ENCODE measurements at regions not wholly inside any gene's neighbourhood (a gene's known extent, or its start where the extent isn't known, plus 50 kb on each side); places are given as distances from the start of the nearest gene placed in this dataset.
A peak's percentile ranks its signal among the peaks of the same experiment; 100 is the strongest.
"Not testable (repeated sequence)": the region's sequence is repeated elsewhere in the genome, so short reads cannot be mapped to it uniquely, and the experiment has no call there.

GRCh38 chr1:168490306-168490705, 53.5 kb downstream of the XCL2 start:
- TF ChIP-seq, protein P1, sequence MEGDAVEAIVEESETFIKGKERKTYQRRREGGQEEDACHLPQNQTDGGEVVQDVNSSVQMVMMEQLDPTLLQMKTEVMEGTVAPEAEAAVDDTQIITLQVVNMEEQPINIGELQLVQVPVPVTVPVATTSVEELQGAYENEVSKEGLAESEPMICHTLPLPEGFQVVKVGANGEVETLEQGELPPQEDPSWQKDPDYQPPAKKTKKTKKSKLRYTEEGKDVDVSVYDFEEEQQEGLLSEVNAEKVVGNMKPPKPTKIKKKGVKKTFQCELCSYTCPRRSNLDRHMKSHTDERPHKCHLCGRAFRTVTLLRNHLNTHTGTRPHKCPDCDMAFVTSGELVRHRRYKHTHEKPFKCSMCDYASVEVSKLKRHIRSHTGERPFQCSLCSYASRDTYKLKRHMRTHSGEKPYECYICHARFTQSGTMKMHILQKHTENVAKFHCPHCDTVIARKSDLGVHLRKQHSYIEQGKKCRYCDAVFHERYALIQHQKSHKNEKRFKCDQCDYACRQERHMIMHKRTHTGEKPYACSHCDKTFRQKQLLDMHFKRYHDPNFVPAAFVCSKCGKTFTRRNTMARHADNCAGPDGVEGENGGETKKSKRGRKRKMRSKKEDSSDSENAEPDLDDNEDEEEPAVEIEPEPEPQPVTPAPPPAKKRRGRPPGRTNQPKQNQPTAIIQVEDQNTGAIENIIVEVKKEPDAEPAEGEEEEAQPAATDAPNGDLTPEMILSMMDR (IDR thresholded peaks at IDR 0.05; ENCODE audit: low read depth, low read length, missing control alignments) = no peak
- in situ Hi-C loops (cut with HindIII; ENCODE audit: low sequenced_read_pairs) = no loop called here
- DNase-seq (ENCODE audit: low read depth) = no peak

GRCh38 chr1:168488138-168488537, 55.7 kb downstream of the XCL2 start:
- TF ChIP-seq, protein P1 (IDR thresholded peaks at IDR 0.05; ENCODE audit: low read depth, low read length, missing control alignments) = no peak
- peak; percentile 85 for DNase-seq (ENCODE audit: low read depth)
- in situ Hi-C loops (cut with HindIII; ENCODE audit: low sequenced_read_pairs) = no loop called here
- H3K4me3 ChIP-seq (ENCODE audit: low read depth, low read length) = no peak overlapping the region

More at GRCh38 chr1:168490306-168490705, 53.5 kb downstream of the XCL2 start:
- no peak overlapping the region for H3K4me3 ChIP-seq (ENCODE audit: low read depth, low read length)

DNA sequence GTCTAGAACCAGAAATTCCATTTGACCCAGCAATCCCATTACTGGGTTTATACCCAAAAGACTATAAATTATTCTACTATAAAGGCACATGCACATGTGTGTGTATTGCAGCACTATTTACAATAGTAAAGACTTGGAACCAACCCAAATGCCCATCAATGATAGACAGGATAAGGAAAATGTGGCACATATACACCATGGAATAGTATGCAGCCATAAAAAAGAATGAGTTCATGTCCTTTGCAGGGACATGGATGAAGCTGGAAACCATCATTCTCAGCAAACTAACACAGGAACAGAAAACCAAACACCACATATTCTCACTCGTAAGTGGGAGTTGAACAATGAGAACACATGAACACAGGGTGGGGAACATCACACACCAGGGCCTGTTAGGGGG, 57.0 kb downstream of the XCL2 start:
- DNase-seq (ENCODE audit: low read depth); in situ Hi-C loops (cut with HindIII; ENCODE audit: low sequenced_read_pairs); H3K4me3 ChIP-seq (ENCODE audit: low read depth, low read length): not testable (repeated sequence)

GRCh38 chr1:168485048-168485447, 58.7 kb downstream of the XCL2 start:
- H3K4me3 ChIP-seq (ENCODE audit: low read depth, low read length) = no peak overlapping the region
- TF ChIP-seq, protein P1 (IDR thresholded peaks at IDR 0.05; ENCODE audit: low read depth, low read length, missing control alignments) = no peak
- peak; percentile 50 for DNase-seq (ENCODE audit: low read depth)
- in situ Hi-C loops (cut with HindIII; ENCODE audit: low sequenced_read_pairs) = no loop called here

- TF ChIP-seq, protein P1 (IDR thresholded peaks at IDR 0.05; ENCODE audit: low read depth, low read length, missing control alignments) = no peak
- no peak for DNase-seq (ENCODE audit: low read depth)
- H3K4me3 ChIP-seq (ENCODE audit: low read depth, low read length) = no peak overlapping the region
- in situ Hi-C loops (cut with HindIII; ENCODE audit: low sequenced_read_pairs) = no loop called here
Observed at GRCh38 chr1:168484083-168484482, 59.7 kb downstream of the XCL2 start.

- TF ChIP-seq, protein P1 (IDR thresholded peaks at IDR 0.05; ENCODE audit: low read depth, low read length, missing control alignments) = no peak
- peak; percentile 86 for DNase-seq (ENCODE audit: low read depth)
- in situ Hi-C loops (cut with HindIII; ENCODE audit: low sequenced_read_pairs) = no loop called here
- no peak overlapping the region for H3K4me3 ChIP-seq (ENCODE audit: low read depth, low read length)
Observed at GRCh38 chr1:168483539-168483938, 60.3 kb downstream of the XCL2 start.

DNA sequence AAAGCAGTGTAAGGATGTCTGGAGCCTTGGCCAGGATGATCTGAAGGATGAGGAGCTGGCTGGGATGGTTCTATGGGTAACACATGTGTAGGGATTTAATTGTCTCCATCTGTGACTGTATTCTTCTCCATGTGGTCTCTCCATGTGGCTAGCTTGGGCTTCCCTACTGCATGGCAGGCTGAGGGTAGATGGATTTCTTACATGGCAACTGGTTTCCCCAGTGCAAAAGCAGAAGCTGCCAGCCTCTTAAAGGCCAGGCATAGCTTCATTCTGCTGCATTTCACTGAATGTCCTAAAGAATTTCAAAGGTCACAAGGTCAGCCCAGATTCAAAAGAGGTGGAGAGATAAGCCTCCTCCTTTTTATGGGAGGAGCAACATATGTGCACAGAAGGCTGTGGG, 61.7 kb downstream of the XCL2 start:
- in situ Hi-C loops (cut with HindIII; ENCODE audit: low sequenced_read_pairs) = no loop called here
- DNase-seq (ENCODE audit: low read depth) = no peak
- TF ChIP-seq, protein P1 (IDR thresholded peaks at IDR 0.05; ENCODE audit: low read depth, low read length, missing control alignments) = no peak
- no peak overlapping the region for H3K4me3 ChIP-seq (ENCODE audit: low read depth, low read length)

Data from astrocyte of the cerebellum (primary cell).